NB4 (cell line): ENCODE measurements at regions not wholly inside any gene's neighbourhood (a gene's known extent, or its start where the extent isn't known, plus 50 kb on each side); places are given as distances from the start of the nearest gene placed in this dataset.

ENCODE experiments used
- POLR2A ChIP-seq: IDR thresholded peaks from 2 replicates; pipeline ENCODE4 v1.6.1; 2011; ENCODE audit warnings: mild to moderate bottlenecking; ENCODE audit not compliant: insufficient read length; ENCODE audit errors: extremely low read depth
- TF ChIP-seq, protein P1 (sequence below): IDR thresholded peaks from one replicate; pipeline ENCODE4 v1.5.1; 2012; ENCODE audit warnings: low read depth, low read length

- TF ChIP-seq, protein P1, sequence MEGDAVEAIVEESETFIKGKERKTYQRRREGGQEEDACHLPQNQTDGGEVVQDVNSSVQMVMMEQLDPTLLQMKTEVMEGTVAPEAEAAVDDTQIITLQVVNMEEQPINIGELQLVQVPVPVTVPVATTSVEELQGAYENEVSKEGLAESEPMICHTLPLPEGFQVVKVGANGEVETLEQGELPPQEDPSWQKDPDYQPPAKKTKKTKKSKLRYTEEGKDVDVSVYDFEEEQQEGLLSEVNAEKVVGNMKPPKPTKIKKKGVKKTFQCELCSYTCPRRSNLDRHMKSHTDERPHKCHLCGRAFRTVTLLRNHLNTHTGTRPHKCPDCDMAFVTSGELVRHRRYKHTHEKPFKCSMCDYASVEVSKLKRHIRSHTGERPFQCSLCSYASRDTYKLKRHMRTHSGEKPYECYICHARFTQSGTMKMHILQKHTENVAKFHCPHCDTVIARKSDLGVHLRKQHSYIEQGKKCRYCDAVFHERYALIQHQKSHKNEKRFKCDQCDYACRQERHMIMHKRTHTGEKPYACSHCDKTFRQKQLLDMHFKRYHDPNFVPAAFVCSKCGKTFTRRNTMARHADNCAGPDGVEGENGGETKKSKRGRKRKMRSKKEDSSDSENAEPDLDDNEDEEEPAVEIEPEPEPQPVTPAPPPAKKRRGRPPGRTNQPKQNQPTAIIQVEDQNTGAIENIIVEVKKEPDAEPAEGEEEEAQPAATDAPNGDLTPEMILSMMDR, result no peak
- no peak for TF ChIP-seq POLR2A
Measured at GRCh38 chr5:153885141-153885540, 153.6 kb downstream of the FAM114A2 start.
